T47D (cell line): ENCODE measurements at regions not wholly inside any gene's neighbourhood (a gene's known extent, or its start where the extent isn't known, plus 50 kb on each side); places are given as distances from the start of the nearest gene placed in this dataset.

Source experiments
- DNase-seq, 2 experiments: peaks; one replicate each; pipeline versions ENCODE4 v3.0.0 to v3.0.0-alpha.2; 2011 to 2012; ENCODE audit warnings: low read depth in 1 of 2, low spot score in 1 of 2
- JUND ChIP-seq: IDR thresholded peaks from 2 replicates; pipeline ENCODE4 v1.6.1; 2012; ENCODE audit warnings: low read depth
- in situ Hi-C: cut with HindIII; loops from 2 replicates; pipeline ENCODE4 v1.10.0; 2016; ENCODE audit warnings: low sequenced_read_pairs, low pct_unique_long_range_greater_than_20kb

DNA sequence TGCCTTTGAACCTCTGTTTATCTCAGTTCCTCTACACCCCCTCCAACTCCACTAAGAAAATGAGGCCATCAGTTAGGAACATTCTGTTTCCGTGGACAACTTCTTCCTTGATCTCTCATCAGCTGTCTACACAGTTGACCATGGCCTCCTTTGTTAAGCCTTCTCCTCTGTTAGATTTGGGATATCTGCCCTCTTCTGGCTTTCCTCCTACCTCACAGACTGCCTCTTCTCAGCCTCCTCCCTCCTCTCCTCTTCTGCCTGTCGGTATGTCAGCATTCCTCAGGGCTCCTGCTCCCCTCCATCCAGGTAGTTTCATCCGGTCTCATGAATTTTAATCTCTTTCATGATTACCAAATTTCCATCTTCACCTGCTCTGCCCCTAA lies 454.9 kb downstream of the FOXO1 start:
- in situ Hi-C loops, result no loop called here
- no peak for DNase-seq

DNA sequence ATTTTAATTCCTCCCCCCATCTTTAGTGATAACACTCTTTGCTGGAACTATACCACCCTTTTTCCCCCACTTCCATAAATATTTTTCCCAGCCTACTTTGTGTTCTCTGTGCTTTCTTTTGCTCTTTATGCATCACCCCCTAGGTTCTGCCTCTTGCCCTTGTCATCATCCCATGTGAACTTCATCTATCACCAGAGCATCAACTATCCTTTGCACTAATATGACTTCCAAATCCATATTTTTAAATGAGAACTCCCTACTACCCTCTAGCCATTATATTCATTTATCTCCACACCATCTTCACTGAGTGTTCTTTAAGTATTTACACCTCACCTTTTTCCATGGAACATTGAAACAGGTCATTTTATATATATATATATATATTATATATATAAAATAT lies 452.7 kb downstream of the FOXO1 start:
- no peak for DNase-seq
- TF ChIP-seq JUND, result no peak
- in situ Hi-C loops, result no loop called here

More for the DNA sequence above, 454.9 kb downstream of the FOXO1 start:
- no peak for TF ChIP-seq JUND

DNA sequence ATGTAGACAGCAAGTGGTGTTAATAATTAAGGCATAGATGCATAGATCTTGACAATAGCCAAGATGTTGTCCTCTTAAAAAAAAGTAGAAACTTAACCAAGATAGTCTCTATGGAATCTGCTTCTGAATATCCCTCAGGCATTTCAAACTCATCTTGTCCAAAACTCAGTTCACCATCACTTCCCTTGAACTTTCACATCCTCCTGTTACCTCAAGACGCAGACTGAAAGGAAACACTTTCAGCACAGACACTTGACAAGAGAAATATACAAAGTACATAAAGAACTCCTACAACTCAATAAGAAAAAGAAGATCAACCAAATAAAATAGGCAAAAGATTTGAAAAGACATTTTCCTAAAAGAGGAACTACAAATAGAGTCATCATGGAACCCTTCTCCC lies 451.1 kb downstream of the FOXO1 start:
- DNase-seq, result no peak
- no peak for TF ChIP-seq JUND
- in situ Hi-C loops, result no loop called here

GRCh38 chr13:40215747-40216146 lies 450.7 kb downstream of the FOXO1 start:
- TF ChIP-seq JUND, result no peak
- in situ Hi-C loops, result no loop called here
- DNase-seq, result no peak

DNA sequence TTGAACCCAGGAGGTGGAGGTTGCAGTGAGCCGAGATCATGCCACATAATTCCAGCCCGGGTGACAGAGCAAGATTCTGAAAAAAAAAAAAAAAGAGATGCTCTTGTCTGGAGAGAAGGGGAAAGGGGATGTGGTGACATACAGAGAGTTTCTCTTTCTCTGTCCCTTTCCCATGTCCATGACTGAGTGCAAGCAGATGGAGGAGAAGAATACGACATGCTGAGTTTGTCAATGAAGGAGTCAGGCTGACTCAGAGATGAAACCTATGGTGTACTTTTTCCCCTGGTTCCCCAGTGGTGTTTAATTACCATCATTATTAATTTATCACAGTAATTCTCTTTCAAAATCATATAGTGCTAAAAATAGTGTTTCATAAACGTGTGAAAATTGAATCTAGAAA lies 448.8 kb downstream of the FOXO1 start:
- DNase-seq, result no peak
- TF ChIP-seq JUND, result no peak
- in situ Hi-C loops, result no loop called here

- in situ Hi-C loops, result no loop called here
- TF ChIP-seq JUND, result no peak
- DNase-seq, result no peak
Measured at GRCh38 chr13:40220299-40220935, 446.0 kb downstream of the FOXO1 start.

DNA sequence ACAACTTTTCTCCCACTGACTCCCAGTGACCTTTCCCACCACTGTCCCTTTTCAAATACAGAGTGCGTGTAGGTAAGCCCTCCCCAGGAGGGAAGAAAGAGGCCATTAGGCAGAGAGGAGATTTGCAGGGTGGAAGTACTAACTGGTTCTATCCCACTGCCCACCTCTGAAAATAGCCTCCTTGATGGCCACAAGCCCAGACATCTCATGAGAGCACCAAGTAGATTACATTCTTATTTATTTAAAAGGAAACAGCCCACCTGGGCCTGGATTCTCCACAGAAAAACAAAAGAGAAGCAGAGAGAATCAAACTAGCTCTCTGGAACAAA lies 445.3 kb downstream of the FOXO1 start:
- in situ Hi-C loops, result no loop called here
- DNase-seq, result no peak
- no peak for TF ChIP-seq JUND

GRCh38 chr13:40221460-40222201 lies 444.8 kb downstream of the FOXO1 start:
- no peak for DNase-seq
- in situ Hi-C loops, result no loop called here
- no peak for TF ChIP-seq JUND

DNA sequence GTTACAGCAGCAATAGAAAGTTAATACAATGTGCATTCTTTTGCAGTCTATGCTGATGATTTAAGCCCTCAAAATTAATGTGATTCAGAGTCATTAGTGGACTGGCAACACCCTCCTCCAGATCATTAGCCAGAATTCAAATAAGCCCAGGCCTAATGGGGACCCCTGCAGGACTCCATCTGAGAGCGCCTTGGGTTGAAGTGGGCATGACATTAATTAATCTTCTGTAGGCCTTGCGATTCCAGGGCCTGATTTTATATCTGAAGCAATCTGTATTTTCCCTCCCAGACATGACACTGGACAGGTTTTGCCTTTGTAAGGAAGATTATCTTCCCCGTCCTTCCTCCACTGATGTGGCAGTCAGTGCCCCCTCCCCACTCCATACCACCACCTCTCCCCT lies 442.9 kb downstream of the FOXO1 start:
- in situ Hi-C loops, result no loop called here
- no peak for DNase-seq
- no peak for TF ChIP-seq JUND

DNA sequence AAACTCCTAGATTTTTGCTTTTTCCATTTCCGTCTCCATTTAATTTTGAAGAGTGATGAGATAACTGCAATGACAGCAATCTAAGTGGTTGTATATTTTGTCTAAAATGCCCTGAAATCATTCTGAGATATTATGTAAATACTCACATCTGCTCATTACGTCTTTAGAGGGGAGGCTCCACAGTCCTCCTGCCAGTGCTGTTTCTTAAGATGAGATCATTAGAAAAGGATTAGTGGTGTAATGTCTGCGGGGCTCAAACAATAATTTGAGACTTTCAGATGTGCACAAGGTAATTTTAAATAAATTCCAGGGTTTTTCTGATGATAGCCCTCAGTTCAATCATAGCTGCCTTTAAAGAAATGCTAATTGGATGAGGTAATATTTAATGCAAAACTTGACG lies 437.9 kb downstream of the FOXO1 start:
- in situ Hi-C loops, result no loop called here
- TF ChIP-seq JUND, result no peak
- DNase-seq, result no peak

GRCh38 chr13:40228990-40229389 lies 437.5 kb downstream of the FOXO1 start:
- no peak for DNase-seq
- in situ Hi-C loops, result no loop called here
- no peak for TF ChIP-seq JUND

DNA sequence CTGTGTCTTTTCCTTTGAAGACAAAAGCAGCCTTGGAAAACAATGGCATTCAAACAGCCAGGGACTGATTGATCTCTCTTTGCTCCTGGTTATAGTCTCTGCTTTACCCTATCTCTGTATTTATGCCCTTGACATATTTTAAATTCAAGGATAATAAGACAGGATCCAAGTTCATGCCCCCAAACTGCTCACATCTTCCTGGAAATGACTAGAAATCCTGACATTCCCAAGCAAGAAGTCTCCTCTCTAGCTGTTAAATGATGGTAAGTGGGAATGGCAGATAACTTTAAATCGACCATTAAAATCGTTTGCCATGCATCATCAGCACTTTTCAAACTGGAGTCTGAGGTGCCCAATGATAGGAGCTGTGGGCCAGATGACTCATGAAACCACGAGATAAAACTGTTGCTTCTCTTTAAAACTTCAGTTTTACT lies 435.6 kb downstream of the FOXO1 start:
- in situ Hi-C loops, result no loop called here
- no peak for DNase-seq
- TF ChIP-seq JUND, result no peak

GRCh38 chr13:40231311-40231710 lies 435.1 kb downstream of the FOXO1 start:
- in situ Hi-C loops, result no loop called here
- DNase-seq, result no peak
- TF ChIP-seq JUND, result no peak

GRCh38 chr13:40231751-40232150 lies 434.7 kb downstream of the FOXO1 start:
- no peak for DNase-seq
- in situ Hi-C loops, result no loop called here
- TF ChIP-seq JUND, result no peak
